Right lobe of liver (tissue), 6 donors: ENCODE measurements at regions not wholly inside any gene's neighbourhood (a gene's known extent, or its start where the extent isn't known, plus 50 kb on each side); places are given as distances from the start of the nearest gene placed in this dataset.

Experiments used
- ATAC-seq, 4 donors: fragments of 200-7000 bp; cut with Tn5 transposase; one replicate each; pipeline ENCODE4 v1.9.1; 2020; ENCODE audit warnings: mild to moderate bottlenecking in 4 of 4, moderate library complexity in 4 of 4
- DNase-seq, 3 donors: peaks; one replicate each; pipeline ENCODE4 v3.0.0-alpha.2; 2020
- H3K27ac ChIP-seq, 3 donors: fragments of 200-600 bp; one replicate each; pipeline ENCODE4 v1.8.0; 2022
- H3K27me3 ChIP-seq, 2 donors: fragments of 200-600 bp; one replicate each; pipeline ENCODE4 v1.8.0; 2022
- H3K36me3 ChIP-seq, 4 donors: fragments of 200-600 bp; sonication (generic) in 1 of 4; one replicate each; pipeline versions ENCODE4 v1.5.1 to v1.8.0; 2017 to 2022; ENCODE audit warnings: control low read depth in 1 of 4
- H3K4me1 ChIP-seq, 4 donors: fragments of 200-600 bp; sonication (generic) in 1 of 4; one replicate each; pipeline versions ENCODE4 v1.5.1 to v1.8.0; 2017 to 2022; ENCODE audit warnings: control low read depth in 1 of 4
- H3K4me3 ChIP-seq, 3 donors: fragments of 200-600 bp; one replicate each; pipeline ENCODE4 v1.8.0; 2022
- H3K9me3 ChIP-seq, 4 donors: fragments of 200-600 bp; sonication (generic) in 1 of 4; one replicate each; pipeline versions ENCODE4 v1.5.1 to v1.8.0; 2017 to 2022; ENCODE audit warnings: control low read depth in 1 of 4
- POLR2A ChIP-seq: fragments of 450-650 bp; IDR thresholded peaks from one replicate; pipeline ENCODE4 v1.6.1; 2017; ENCODE audit warnings: antibody characterized with exemption, mild to moderate bottlenecking
- WGBS: methylation state at CpG from one replicate; pipeline ENCODE4 v1.1.6; 2018; ENCODE audit warnings: low coverage, low lambda C conversion rate; ENCODE audit not compliant: insufficient coverage; ENCODE audit errors: missing lambda C conversion rate; 5-methylcytosine and 5-hydroxymethylcytosine counted together
- intact Hi-C, 2 donors: fragments of 100-400 bp; cut with DNase I; formaldehyde crosslinking; loops; one replicate each; pipeline versions ENCODE4 v1.11.2 to v1.14.1; 2022
- TF ChIP-seq, protein P1 (sequence below), 4 donors: fragments of 200-600 bp in 3 of 4; fragments of 450-650 bp in 1 of 4; IDR thresholded peaks; one replicate each; pipeline versions ENCODE4 v1.5.1 to v1.8.0; 2016 to 2022; ENCODE audit warnings: antibody characterized with exemption in 4 of 4, mild to moderate bottlenecking in 2 of 4
- donor health status: DM: no; HTN: yes; CAD: no.
- donor health status: DM: no; HTN: no; CAD: no.
- donor health status: DM: no; HTN: no; CAD: no.
- donor health status: DM: no; HTN: yes; CAD: no.
- donor health status: DM: no; HTN: yes; CAD: no.

DNA sequence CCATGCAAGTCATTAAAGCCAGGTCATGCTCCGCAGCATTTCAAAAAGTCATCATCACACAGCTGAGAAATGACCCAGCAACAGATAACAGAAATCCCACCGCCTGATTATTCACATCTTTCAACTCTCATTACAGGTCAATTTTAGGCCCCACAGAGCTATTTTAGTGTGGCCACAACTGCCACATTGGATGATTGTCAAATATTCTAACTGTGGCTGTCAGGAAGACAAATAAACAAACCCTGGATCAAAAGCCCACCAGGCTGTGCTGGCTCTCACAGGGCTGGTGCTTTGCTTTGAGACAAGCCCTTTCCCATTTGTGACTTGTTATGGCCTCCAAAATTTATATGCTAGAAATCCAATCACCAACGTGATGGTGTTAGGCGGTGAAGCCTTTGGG, 117.6 kb upstream of the CDC14C start:
- Histone ChIP-seq H3K27ac (no peak overlapping the region), H3K4me1 (no peaks in the 10 kb centered on the region), H3K27me3 (no peaks in the 10 kb centered on the region), H3K9me3 (no peaks in the 10 kb centered on the region), H3K36me3 (no peaks in the 10 kb centered on the region), H3K4me3 (no peak overlapping the region)
- intact Hi-C loops = no loop called here
- WGBS = 43% methylated on average over 4 of the region's 4 CpGs
- TF ChIP-seq, protein P1, sequence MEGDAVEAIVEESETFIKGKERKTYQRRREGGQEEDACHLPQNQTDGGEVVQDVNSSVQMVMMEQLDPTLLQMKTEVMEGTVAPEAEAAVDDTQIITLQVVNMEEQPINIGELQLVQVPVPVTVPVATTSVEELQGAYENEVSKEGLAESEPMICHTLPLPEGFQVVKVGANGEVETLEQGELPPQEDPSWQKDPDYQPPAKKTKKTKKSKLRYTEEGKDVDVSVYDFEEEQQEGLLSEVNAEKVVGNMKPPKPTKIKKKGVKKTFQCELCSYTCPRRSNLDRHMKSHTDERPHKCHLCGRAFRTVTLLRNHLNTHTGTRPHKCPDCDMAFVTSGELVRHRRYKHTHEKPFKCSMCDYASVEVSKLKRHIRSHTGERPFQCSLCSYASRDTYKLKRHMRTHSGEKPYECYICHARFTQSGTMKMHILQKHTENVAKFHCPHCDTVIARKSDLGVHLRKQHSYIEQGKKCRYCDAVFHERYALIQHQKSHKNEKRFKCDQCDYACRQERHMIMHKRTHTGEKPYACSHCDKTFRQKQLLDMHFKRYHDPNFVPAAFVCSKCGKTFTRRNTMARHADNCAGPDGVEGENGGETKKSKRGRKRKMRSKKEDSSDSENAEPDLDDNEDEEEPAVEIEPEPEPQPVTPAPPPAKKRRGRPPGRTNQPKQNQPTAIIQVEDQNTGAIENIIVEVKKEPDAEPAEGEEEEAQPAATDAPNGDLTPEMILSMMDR (IDR thresholded peaks at IDR 0.05) = no peak
- no peak for TF ChIP-seq POLR2A
- ATAC-seq = no peak
- DNase-seq = no peak

DNA sequence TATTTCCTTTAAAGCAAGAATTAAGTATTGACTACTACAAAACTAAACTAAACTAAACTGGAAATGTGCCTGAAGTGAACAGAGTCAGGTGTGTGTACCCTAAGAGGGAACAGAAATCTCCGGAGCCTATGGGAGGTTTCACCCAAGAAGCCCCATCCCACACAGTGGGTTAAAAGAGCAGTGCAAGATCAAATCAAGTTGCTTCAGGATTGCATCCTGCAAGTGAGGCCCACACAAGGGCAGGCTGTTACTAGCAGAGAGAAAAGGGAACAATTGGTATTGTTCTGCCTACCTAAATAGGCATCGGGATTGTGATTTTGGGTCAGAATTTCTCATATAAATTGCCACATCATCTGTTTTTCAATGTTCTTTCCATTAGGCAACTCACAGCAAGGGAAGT, 113.3 kb upstream of the CDC14C start:
- 31% methylated on average over 2 of the region's 2 CpGs for WGBS
- Histone ChIP-seq H3K36me3 (no peaks in the 10 kb centered on the region), H3K9me3 (no peaks in the 10 kb centered on the region), H3K4me1 (no peaks in the 10 kb centered on the region), H3K27ac (no peak overlapping the region), H3K27me3 (no peaks in the 10 kb centered on the region), H3K4me3 (no peak overlapping the region)
- ATAC-seq (no peak), DNase-seq (no peak)
- intact Hi-C loops = no loop called here
- TF ChIP-seq POLR2A = no peak
- TF ChIP-seq, protein P1 (IDR thresholded peaks at IDR 0.05) = no peak

DNA sequence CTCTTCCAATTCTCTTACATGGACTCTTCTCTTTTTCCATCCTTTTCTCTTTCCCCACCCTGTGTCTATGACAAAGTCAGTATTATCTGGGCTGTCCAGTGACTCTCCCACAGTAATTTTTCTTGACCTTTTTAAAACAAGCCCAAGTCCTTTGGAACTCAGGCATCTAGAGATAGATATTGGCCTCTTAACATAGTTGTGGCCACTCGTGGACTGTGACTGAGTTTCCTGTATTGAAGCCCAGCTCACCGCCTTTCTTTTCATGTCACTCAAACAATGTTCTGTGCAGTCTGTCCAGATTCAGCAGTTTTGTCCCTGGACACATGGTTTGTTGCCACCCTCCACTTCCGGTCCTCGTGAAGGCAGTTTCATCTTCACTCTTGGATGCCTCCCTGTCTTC, 110.9 kb upstream of the CDC14C start:
- WGBS = 33% methylated on average over 4 of the region's 4 CpGs
- DNase-seq = no peak
- no peaks in the 10 kb centered on the region for H3K27me3 ChIP-seq

DNA sequence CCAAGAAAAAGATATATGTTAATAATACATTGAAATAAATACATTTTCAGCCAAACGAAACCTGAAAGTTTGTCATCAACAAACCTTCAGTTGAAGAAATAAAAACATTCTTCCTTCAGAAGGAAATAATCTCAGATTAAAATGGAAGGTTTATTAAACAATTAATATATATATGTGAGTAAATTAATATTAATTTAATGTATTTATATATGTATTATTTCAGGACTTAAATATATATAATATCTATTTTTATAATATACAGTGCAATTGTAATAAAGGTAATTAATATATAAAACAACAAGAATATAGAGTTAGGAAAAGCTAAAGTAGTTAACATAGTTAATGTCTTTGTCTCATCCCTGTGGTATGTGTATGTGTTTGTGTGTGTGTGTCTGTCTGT, 102.2 kb upstream of the CDC14C start:
- ATAC-seq (no peak), DNase-seq (no peak)
- no peaks in the 10 kb centered on the region for H3K27me3 ChIP-seq
- no peak for TF ChIP-seq POLR2A
- TF ChIP-seq, protein P1 (IDR thresholded peaks at IDR 0.05) = no peak
- H3K9me3 ChIP-seq = no peaks in the 10 kb centered on the region
- H3K4me1 ChIP-seq = no peaks in the 10 kb centered on the region
- H3K27ac ChIP-seq = no peak overlapping the region
- intact Hi-C loops = no loop called here
- no peak overlapping the region for H3K4me3 ChIP-seq
- H3K36me3 ChIP-seq = no peaks in the 10 kb centered on the region
- WGBS = 44% methylated on average over 1 of the region's 1 CpG

More for the DNA sequence above, 110.9 kb upstream of the CDC14C start:
- TF ChIP-seq POLR2A = no peak
- TF ChIP-seq, protein P1 (IDR thresholded peaks at IDR 0.05) = no peak
- no peak overlapping the region for H3K4me3 ChIP-seq
- H3K4me1 ChIP-seq = no peaks in the 10 kb centered on the region
- H3K36me3 ChIP-seq = no peaks in the 10 kb centered on the region
- ATAC-seq = no peak
- H3K27ac ChIP-seq = no peak overlapping the region
- intact Hi-C loops = no loop called here
- no peaks in the 10 kb centered on the region for H3K9me3 ChIP-seq

- DNase-seq (no peak), ATAC-seq (no peak)
- H3K4me3 ChIP-seq = no peak overlapping the region
- H3K27me3 ChIP-seq = no peaks in the 10 kb centered on the region
- H3K4me1 ChIP-seq = no peaks in the 10 kb centered on the region
- H3K27ac ChIP-seq = no peak overlapping the region
- 44% methylated on average over 4 of the region's 4 CpGs for WGBS
- TF ChIP-seq, protein P1 (IDR thresholded peaks at IDR 0.05) = no peak
- no peak for TF ChIP-seq POLR2A
- H3K9me3 ChIP-seq = no peaks in the 10 kb centered on the region
- intact Hi-C loops = no loop called here
- H3K36me3 ChIP-seq = no peaks in the 10 kb centered on the region
These were observed 92.0 kb upstream of the CDC14C start for GRCh38 chr7:48832303-48832845.
